HEK293T (cell line): ENCODE measurements at regions not wholly inside any gene's neighbourhood (a gene's known extent, or its start where the extent isn't known, plus 50 kb on each side); places are given as distances from the start of the nearest gene placed in this dataset.

Experiments used
- BHLHE40 ChIP-seq: fragments of 450-650 bp; IDR thresholded peaks from 2 replicates; pipeline ENCODE4 v1.6.1; 2016; ENCODE audit warnings: mild to moderate bottlenecking, moderate library complexity, borderline replicate concordance
- CTBP1 ChIP-seq: fragments of 450-650 bp; IDR thresholded peaks from 2 replicates; pipeline ENCODE4 v1.6.1; 2016; ENCODE audit warnings: borderline replicate concordance
- FOXA1 ChIP-seq: fragments of 450-650 bp; IDR thresholded peaks from 2 replicates; pipeline ENCODE4 v1.6.1; 2016; ENCODE audit warnings: mild to moderate bottlenecking
- FOXM1 ChIP-seq: fragments of 450-650 bp; IDR thresholded peaks from 2 replicates; pipeline ENCODE4 v1.6.1; 2017; ENCODE audit warnings: mild to moderate bottlenecking, borderline replicate concordance
- HDGF ChIP-seq: fragments of 450-650 bp; IDR thresholded peaks from 2 replicates; pipeline ENCODE4 v1.6.1; 2017; ENCODE audit warnings: antibody characterized with exemption, borderline replicate concordance
- PKNOX1 ChIP-seq: fragments of 450-650 bp; IDR thresholded peaks from 2 replicates; pipeline ENCODE4 v1.6.1; 2016
- SP1 ChIP-seq: fragments of 450-650 bp; IDR thresholded peaks from 2 replicates; pipeline ENCODE4 v1.6.1; 2017

DNA sequence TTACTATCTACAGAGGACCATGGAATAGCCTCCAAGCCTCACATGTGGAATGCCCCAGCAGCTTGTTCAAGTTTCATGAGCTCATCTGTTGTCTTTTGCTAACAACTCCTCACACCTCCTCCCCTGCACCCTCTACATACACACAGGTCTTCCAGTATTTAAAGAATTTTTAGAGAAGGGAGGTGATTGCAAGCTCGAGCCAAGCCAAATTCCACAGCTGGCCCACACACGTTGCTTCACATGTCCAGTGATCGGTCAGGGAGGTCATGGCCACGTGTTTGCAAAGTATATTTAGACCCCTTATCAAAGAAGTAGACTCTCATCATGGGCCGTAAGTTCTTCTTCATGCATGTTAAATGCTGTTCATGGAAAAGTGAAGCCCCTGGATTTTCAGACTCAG is 281.7 kb downstream of the OSTF1 start:
- TF ChIP-seq SP1 = no peak
- no peak for TF ChIP-seq BHLHE40
- no peak for TF ChIP-seq FOXM1
- TF ChIP-seq HDGF = no peak
- TF ChIP-seq CTBP1 = no peak
- TF ChIP-seq PKNOX1 = no peak
- TF ChIP-seq FOXA1 = no peak
